WI38 (cell line): ENCODE measurements at regions not wholly inside any gene's neighbourhood (a gene's known extent, or its start where the extent isn't known, plus 50 kb on each side); places are given as distances from the start of the nearest gene placed in this dataset.
"Not testable (repeated sequence)": the region's sequence is repeated elsewhere in the genome, so short reads cannot be mapped to it uniquely, and the experiment has no call there.

Source experiments
- H3K4me3 ChIP-seq: 2 replicates; pipeline ENCODE4 v1.5.1; 2011; ENCODE audit warnings: low read depth, mild to moderate bottlenecking, control low read depth, low read length
- TF ChIP-seq, protein P1 (sequence below): IDR thresholded peaks from 2 replicates; pipeline ENCODE4 v1.5.1; 2012; ENCODE audit warnings: low read depth, mild to moderate bottlenecking, control low read depth, low read length

DNA sequence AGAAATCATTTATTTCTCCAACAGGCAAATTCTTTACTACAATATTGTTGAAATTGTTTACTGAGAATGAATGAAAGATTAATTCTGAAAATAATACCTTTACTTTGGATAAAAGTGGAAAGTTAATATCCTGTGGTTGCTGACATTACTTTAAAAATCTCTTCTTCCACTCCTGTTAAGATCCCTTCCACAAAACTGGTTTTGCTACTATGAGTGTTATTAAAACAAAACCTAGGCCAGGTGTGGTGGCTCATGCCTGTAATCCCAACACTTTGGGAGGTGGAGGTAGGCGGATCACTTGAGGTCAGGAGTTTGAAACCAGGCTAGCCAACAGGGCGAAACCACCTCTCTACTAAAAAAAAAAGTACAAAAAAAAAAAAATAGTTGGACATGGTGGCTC lies 123.9 kb upstream of the CCDC150 start:
- TF ChIP-seq, protein P1, sequence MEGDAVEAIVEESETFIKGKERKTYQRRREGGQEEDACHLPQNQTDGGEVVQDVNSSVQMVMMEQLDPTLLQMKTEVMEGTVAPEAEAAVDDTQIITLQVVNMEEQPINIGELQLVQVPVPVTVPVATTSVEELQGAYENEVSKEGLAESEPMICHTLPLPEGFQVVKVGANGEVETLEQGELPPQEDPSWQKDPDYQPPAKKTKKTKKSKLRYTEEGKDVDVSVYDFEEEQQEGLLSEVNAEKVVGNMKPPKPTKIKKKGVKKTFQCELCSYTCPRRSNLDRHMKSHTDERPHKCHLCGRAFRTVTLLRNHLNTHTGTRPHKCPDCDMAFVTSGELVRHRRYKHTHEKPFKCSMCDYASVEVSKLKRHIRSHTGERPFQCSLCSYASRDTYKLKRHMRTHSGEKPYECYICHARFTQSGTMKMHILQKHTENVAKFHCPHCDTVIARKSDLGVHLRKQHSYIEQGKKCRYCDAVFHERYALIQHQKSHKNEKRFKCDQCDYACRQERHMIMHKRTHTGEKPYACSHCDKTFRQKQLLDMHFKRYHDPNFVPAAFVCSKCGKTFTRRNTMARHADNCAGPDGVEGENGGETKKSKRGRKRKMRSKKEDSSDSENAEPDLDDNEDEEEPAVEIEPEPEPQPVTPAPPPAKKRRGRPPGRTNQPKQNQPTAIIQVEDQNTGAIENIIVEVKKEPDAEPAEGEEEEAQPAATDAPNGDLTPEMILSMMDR: no peak
- H3K4me3 ChIP-seq: no peak overlapping the region

DNA sequence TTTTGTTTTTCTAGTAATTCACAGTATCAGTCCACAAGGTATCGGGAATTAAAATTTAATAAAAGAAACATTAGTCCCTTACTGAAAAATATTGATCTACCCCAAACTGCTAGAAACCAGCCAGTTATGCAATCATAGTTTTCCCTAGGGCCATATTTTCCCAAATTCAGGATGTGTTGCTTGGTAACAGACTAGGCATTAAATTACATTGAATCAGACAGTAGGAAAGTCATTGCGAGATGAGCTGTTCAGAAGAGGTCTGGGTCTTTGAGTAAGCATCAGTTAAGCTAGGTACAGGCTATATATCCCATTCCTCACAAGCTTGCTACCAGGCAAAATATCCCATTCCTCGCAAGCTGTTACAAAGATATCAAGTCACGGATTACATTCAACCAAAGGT lies 123.0 kb upstream of the CCDC150 start:
- TF ChIP-seq, protein P1: no peak
- no peak overlapping the region for H3K4me3 ChIP-seq

DNA sequence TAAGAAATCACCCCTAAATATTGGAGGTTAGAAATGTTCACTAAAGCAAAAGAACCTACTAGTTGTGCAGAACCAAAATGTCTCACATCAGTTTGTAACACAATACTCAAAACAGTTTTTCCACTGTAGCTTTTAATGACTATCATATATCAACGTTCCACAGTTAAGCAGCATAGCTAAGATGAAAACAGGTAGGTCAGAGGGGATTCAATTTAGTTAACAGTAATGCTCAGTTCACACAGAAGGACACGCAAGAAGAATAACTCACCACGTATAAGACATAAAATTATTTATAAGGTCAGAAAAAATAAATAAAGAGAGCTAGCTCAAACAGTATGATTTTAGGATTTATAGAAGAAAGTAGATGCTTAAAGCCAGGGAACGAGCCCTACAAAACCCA lies 118.9 kb upstream of the CCDC150 start:
- TF ChIP-seq, protein P1: no peak
- H3K4me3 ChIP-seq: no peak overlapping the region

DNA sequence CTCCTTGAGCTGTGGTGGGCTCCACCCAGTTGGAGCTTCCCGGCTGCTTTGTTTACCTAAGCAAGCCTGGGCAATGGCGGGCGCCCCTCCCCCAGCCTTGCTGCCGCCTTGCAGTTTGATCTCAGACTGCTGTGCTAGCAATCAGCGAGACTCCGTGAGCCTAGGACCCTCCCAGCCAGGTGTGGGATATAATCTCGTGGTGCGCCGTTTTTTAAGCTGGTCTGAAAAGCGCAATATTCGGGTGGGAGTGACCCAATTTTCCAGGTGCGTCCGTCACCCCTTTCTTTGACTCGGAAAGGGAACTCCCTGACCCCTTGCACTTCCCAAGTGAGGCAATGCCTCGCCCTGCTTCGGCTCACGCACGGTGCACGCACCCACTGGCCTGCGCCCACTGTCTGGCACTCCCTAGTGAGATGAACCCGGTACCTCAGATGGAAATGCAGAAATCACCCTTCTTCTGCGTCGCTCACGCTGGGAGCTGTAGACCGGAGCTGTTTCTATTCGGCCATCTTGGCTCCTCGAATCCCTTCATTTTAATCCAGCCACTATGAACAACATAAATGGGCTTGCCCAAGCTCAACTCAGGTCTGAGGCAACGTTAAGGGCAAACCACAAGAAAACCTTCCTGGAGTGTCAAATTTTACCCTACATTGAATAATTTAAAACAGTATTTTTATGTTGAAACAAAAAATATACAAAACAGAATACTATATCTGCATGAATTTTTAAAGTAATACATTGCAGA lies 112.4 kb upstream of the CCDC150 start:
- H3K4me3 ChIP-seq: not testable (repeated sequence)

DNA sequence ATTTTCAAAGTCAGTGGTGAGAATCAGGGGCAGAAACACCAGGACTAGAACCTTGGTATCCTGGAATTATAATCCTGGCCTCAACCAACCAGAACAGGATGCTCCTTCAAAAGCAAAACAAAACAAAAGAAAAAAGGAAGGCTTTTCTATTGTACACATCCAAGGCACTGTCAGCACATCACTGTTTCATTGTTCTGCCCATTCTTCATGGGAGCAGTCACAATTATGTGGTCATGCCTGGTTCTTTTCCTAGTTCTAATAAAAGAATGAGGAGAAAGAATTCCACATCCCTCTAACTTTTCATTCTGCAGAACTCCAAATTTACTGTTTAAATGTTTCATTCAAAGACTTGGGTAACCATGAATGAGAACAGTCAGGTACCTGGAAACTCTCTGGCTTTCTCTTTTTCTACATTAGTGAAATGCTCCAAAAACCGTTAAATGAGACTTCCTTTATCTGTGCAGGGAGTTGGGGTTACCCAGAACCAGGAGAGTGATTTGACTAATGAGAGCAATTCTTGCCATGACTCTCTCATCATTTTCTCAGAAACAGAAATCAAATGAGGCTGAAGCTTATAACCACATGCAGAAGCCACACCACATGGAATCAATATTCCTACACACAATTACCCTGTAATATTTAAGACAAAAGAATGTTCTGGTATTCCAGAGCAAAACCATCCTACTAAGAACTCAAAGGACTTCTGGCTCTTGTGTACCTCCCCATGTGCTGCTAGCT lies 110.9 kb upstream of the CCDC150 start:
- TF ChIP-seq, protein P1: no peak
- H3K4me3 ChIP-seq: no peak overlapping the region

DNA sequence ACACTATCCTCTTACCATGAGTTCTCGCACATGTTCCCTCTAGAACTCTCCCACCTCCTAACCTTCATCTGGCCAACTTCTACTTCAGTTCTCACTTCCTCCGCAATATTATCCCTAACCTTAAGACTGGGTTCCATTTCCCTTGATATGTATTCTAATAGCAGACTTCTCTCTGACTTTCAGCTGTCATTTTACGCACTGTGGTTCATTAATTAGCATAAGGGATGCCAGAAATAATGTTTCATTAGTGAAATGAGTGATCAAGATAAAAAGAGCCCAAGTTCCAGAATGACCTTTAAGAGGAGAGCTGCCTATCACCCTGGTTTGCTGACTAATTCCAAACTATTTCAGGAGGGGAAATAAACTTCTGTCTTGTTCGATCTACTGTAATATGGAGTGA lies 108.6 kb upstream of the CCDC150 start:
- TF ChIP-seq, protein P1: no peak
- no peak overlapping the region for H3K4me3 ChIP-seq

DNA sequence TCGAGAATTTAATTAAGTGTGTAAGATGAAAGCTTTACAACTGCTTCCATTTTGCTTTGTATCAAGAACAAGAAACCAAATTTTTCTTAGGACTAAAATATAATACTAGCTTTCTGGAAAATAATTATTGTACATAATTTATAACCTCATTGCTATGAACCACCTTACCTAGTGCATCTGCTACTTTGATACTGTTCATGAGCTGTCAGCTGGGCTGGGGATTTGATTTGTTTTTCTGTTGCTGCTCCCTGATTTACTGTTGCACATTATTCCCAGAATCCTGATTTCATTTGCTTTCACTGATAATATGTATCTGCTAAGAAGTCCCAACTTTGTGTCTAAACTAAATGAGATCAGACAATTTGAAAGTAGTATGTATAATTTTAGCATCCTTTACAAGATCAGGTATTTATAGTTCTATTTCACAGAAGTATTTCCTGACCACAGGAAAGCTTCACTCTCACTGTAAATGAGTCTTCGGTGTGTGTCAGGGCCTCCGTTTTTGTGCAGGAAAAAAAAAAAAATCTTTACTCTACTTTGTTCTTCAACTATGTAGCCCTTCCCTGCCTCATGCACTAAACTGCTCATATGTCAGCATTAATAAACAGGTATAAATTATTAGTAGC lies 105.6 kb upstream of the CCDC150 start:
- TF ChIP-seq, protein P1: no peak

More for the DNA sequence above, 105.6 kb upstream of the CCDC150 start:
- H3K4me3 ChIP-seq: no peak overlapping the region
